K562 (cell line): ENCODE measurements at regions not wholly inside any gene's neighbourhood (a gene's known extent, or its start where the extent isn't known, plus 50 kb on each side); places are given as distances from the start of the nearest gene placed in this dataset.

ENCODE experiments used
- ATAC-seq: fragments of 200-7000 bp; cut with Tn5 transposase; 3 replicates; pipeline ENCODE4 v1.9.1; 2020; ENCODE audit warnings: moderate library complexity
- BruUV-seq: library from RNA; stranded (reverse); fragments of 400-500 nt; replicated peaks from 2 replicates; lab custom pipeline; 2021; lab: Mats Ljungman, UMichigan
- CTCF ChIA-PET: fragments of 300-600 bp; formaldehyde crosslinking; extraction: SDS; loops from one replicate; lab custom pipeline; 2021; ENCODE audit warnings: low intra/inter-chr PET ratio; lab: Yijun Ruan, JAX
- POLR2A ChIA-PET: fragments of 300-600, 350-650 bp; sonication (Branson Sonifier 250); formaldehyde crosslinking; extraction: SDS; loops from one replicate; lab custom pipeline; 2021; ENCODE audit warnings: antibody characterized with exemption, inconsistent platforms; lab: Yijun Ruan, JAX
- DNase-seq, 4 experiments: peaks; one replicate each; pipeline versions ENCODE4 v3.0.0 to v3.0.0-alpha.2; 2011 to 2018; ENCODE audit warnings: low spot score in 3 of 4, mixed read lengths in 3 of 4; ENCODE audit errors: extremely low read depth in 1 of 4
- FAIRE-seq: peaks from 2 replicates; lab custom pipeline; 2011; peaks lifted over from hg19 to GRCh38; lab: Jason Lieb, UNC
- H2AFZ ChIP-seq: 2 replicates; pipeline ENCODE4 v1.6.0; 2011; ENCODE audit warnings: low read depth, low read length, control low read depth, inconsistent platforms
- H3K27ac ChIP-seq: fragments of 200-600 bp; 3 replicates; pipeline ENCODE4 v1.8.0; 2011; ENCODE audit warnings: low read depth, mild to moderate bottlenecking, control low read depth, inconsistent platforms, low read length, moderate library complexity, mixed read lengths; ENCODE audit errors: extremely low read depth
- H3K27me3 ChIP-seq, 2 experiments: fragments of 300-600 bp in 1 of 2; 2 replicates in 1 of 2; 3 replicates in 1 of 2; pipeline versions ENCODE4 v1.6.0 to v1.8.0; 2011; ENCODE audit warnings: inconsistent platforms in 2 of 2, low read length in 2 of 2, mild to moderate bottlenecking in 1 of 2, mixed read lengths in 1 of 2, moderate library complexity in 1 of 2; ENCODE audit not compliant: control insufficient read depth in 2 of 2, insufficient read depth in 2 of 2
- H3K36me3 ChIP-seq: fragments of 300-600 bp; 3 replicates; pipeline ENCODE4 v1.8.0; 2011; ENCODE audit warnings: mild to moderate bottlenecking, low read length, inconsistent platforms; ENCODE audit not compliant: control insufficient read depth, insufficient read depth
- H3K4me1 ChIP-seq, 2 experiments: fragments of 200-600 bp in 1 of 2; replicated peaks in 1 of 2; 2 replicates in 1 of 2; 3 replicates in 1 of 2; pipeline versions ENCODE4 v1.5.1 to v1.8.0; 2011; ENCODE audit warnings: inconsistent platforms in 2 of 2, low read length in 2 of 2, mild to moderate bottlenecking in 1 of 2, mixed read lengths in 1 of 2, moderate library complexity in 1 of 2; ENCODE audit not compliant: control insufficient read depth in 2 of 2, insufficient read depth in 2 of 2
- H3K4me2 ChIP-seq: 2 replicates; pipeline ENCODE4 v1.6.1; 2011; ENCODE audit warnings: low read length, control low read depth, inconsistent platforms, mixed read lengths; ENCODE audit not compliant: insufficient read depth
- H3K4me3 ChIP-seq: fragments of 200-600 bp; sonication (generic), shearing (Covaris generic); 2 replicates; pipeline ENCODE4 v1.5.1; 2016; ENCODE audit warnings: control low read depth, inconsistent platforms
- H3K79me2 ChIP-seq: fragments of 200-600 bp; 3 replicates; pipeline ENCODE4 v1.8.0; 2011; ENCODE audit warnings: low read length, inconsistent platforms; ENCODE audit not compliant: control insufficient read depth, insufficient read depth
- H3K9ac ChIP-seq, 2 experiments: 2 replicates each; pipeline versions ENCODE4 v1.6.0 to v1.6.1; 2011; ENCODE audit warnings: low read depth in 2 of 2, low read length in 2 of 2, control low read depth in 1 of 2, inconsistent platforms in 1 of 2, mild to moderate bottlenecking in 1 of 2, mixed read lengths in 1 of 2; ENCODE audit not compliant: insufficient read depth in 1 of 2
- H3K9me1 ChIP-seq: one replicate; pipeline ENCODE4 v1.6.0; 2011; ENCODE audit warnings: inconsistent platforms, mild to moderate bottlenecking, low read length, moderate library complexity; ENCODE audit not compliant: control insufficient read depth, insufficient read depth
- H3K9me3 ChIP-seq: replicated peaks from 2 replicates; pipeline ENCODE4 v1.5.1; 2011; ENCODE audit warnings: low read depth, low read length, inconsistent platforms; ENCODE audit not compliant: control insufficient read depth, insufficient read depth
- H4K20me1 ChIP-seq: replicated peaks from 2 replicates; pipeline ENCODE4 v1.6.1; 2011; ENCODE audit warnings: low read length, inconsistent platforms, mixed read lengths; ENCODE audit not compliant: control insufficient read depth, insufficient read depth
- CBFA2T3 ChIP-seq: fragments of 450-650 bp; IDR thresholded peaks from 2 replicates; pipeline ENCODE4 v1.6.1; 2017
- CHD2 ChIP-seq: IDR thresholded peaks from 2 replicates; pipeline ENCODE4 v1.6.1; 2011; ENCODE audit warnings: low read depth, low read length
- ETS2 ChIP-seq: IDR thresholded peaks from 2 replicates; pipeline ENCODE4 v1.6.1; 2016; ENCODE audit warnings: borderline replicate concordance, missing genetic modification characterization, mild to moderate bottlenecking, moderate library complexity, missing compliant biosample characterization; ENCODE audit not compliant: poor library complexity, severe bottlenecking
- FUS ChIP-seq: fragments of 200-400 bp; formaldehyde crosslinking; optimal IDR thresholded peaks from 2 replicates; pipeline ENCODE3; 2017; ENCODE audit warnings: low read depth, low read length
- KAT8 ChIP-seq: fragments of 450-650 bp; IDR thresholded peaks from 2 replicates; pipeline ENCODE4 v1.6.1; 2016; ENCODE audit warnings: low read depth, mild to moderate bottlenecking
- NFXL1 ChIP-seq: fragments of 450-650 bp; formaldehyde crosslinking; IDR thresholded peaks from 2 replicates; pipeline ENCODE4 v1.4.0; 2021; ENCODE audit warnings: mild to moderate bottlenecking
- NR2C2 ChIP-seq, 2 experiments: fragments of 200-800 bp in 1 of 2; sonication (Bioruptor generic) in 1 of 2; sonication (generic) in 1 of 2; formaldehyde crosslinking in 1 of 2; IDR thresholded peaks; 2 replicates each; pipeline versions ENCODE4 v1.6.1 to v1.8.0; 2016 to 2022; ENCODE audit warnings: mild to moderate bottlenecking in 1 of 2, missing compliant biosample characterization in 1 of 2, missing genetic modification characterization in 1 of 2, missing genetic modification reagents in 1 of 2
- POLR2G ChIP-seq: fragments of 200-400 bp; formaldehyde crosslinking; IDR thresholded peaks from 2 replicates; pipeline ENCODE4 v1.6.1; 2017; ENCODE audit warnings: low read depth, mild to moderate bottlenecking, antibody characterized with exemption, low read length, moderate library complexity
- POU5F1 ChIP-seq: fragments of 150-350 bp; IDR thresholded peaks from 2 replicates; pipeline ENCODE4 v1.6.1; 2014; ENCODE audit warnings: borderline replicate concordance, low read length, low read depth, mild to moderate bottlenecking; ENCODE audit not compliant: partially characterized antibody
- SNRNP70 ChIP-seq: fragments of 200-400 bp; formaldehyde crosslinking; optimal IDR thresholded peaks from 2 replicates; pipeline ENCODE3; 2017; ENCODE audit warnings: low read depth, low read length
- SRF ChIP-seq, 2 experiments: fragments of 250-450, 450-650 bp in 1 of 2; sonication (Bioruptor Pico) in 1 of 2; sonication (generic) in 1 of 2; formaldehyde crosslinking; IDR thresholded peaks; 2 replicates each; pipeline versions ENCODE4 v1.5.0 to v1.5.1; 2020 to 2022; ENCODE audit warnings: mild to moderate bottlenecking in 1 of 2, missing genetic modification reagents in 1 of 2
- WGBS: fragments of 100-300 bp; shearing (Covaris generic); methylation state at CpG from one replicate; pipeline ENCODE4 v1.1.6; 2016; ENCODE audit warnings: low coverage, mixed read lengths; ENCODE audit not compliant: insufficient coverage; ENCODE audit errors: missing lambda C conversion rate; 5-methylcytosine and 5-hydroxymethylcytosine counted together
- in situ Hi-C: fragments of 300-500 bp; cut with MboI; formaldehyde crosslinking; loops from 4 replicates; pipeline ENCODE4 v1.15.0; 2018; ENCODE audit warnings: inconsistent platforms, mixed read lengths
- intact Hi-C: fragments of 100-400 bp; cut with micrococcal nuclease; formaldehyde crosslinking; loops from 2 replicates; pipeline ENCODE4 v1.14.2; 2022
- TF ChIP-seq, protein P1 (sequence below): fragments of 450-650 bp; formaldehyde crosslinking; IDR thresholded peaks from 2 replicates; pipeline ENCODE4 v1.4.0; 2020; ENCODE audit warnings: mild to moderate bottlenecking, mixed read lengths
- TF ChIP-seq, protein P2 (sequence below): sonication (generic); formaldehyde crosslinking; IDR thresholded peaks from 2 replicates; pipeline ENCODE4 v1.5.0; 2020; ENCODE audit warnings: missing genetic modification reagents
- TF ChIP-seq, protein P3 (sequence below): fragments of 450-650 bp; IDR thresholded peaks from 2 replicates; pipeline ENCODE4 v1.6.1; 2016

GRCh38 chr10:78853864-78854263 is 214.9 kb upstream of the ZMIZ1 start (continued):
- TF ChIP-seq, protein P1, sequence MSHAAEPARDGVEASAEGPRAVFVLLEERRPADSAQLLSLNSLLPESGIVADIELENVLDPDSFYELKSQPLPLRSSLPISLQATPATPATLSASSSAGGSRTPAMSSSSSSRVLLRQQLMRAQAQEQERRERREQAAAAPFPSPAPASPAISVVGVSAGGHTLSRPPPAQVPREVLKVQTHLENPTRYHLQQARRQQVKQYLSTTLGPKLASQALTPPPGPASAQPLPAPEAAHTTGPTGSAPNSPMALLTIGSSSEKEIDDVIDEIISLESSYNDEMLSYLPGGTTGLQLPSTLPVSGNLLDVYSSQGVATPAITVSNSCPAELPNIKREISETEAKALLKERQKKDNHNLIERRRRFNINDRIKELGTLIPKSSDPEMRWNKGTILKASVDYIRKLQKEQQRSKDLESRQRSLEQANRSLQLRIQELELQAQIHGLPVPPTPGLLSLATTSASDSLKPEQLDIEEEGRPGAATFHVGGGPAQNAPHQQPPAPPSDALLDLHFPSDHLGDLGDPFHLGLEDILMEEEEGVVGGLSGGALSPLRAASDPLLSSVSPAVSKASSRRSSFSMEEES (CRISPR knock-in tag), result peak; percentile 71
- peak; percentile 32; the same call in 1 of the 2 replicates for TF ChIP-seq CHD2
- TF ChIP-seq, protein P2, sequence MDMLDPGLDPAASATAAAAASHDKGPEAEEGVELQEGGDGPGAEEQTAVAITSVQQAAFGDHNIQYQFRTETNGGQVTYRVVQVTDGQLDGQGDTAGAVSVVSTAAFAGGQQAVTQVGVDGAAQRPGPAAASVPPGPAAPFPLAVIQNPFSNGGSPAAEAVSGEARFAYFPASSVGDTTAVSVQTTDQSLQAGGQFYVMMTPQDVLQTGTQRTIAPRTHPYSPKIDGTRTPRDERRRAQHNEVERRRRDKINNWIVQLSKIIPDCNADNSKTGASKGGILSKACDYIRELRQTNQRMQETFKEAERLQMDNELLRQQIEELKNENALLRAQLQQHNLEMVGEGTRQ (CRISPR knock-in tag), result peak; percentile 31; the same call in 1 of the 2 replicates
- TF ChIP-seq NR2C2 (CRISPR knock-in tag; IDR thresholded peaks at IDR 0.05), result no peak
- no peak for TF ChIP-seq NR2C2 (tag; IDR thresholded peaks at IDR 0.05)
- TF ChIP-seq CBFA2T3, result no peak
- TF ChIP-seq, all 486 proteins: peak for 8

- Histone ChIP-seq H2AFZ (no peak overlapping the region), H4K20me1 (0 out of 2 replicates have a peak, but pooled peaks cover 3% of the 10 kb centered on the region), H3K4me3 (no peak overlapping the region), H3K9me3 (no peaks in the 10 kb centered on the region), H3K27me3 (peaks cover 2 to 27% of the 10 kb centered on the region in 2 experiments; a peak in 2 of 5 replicates), H3K36me3 (no peaks in the 10 kb centered on the region), H3K9ac (no peak overlapping the region), H3K4me1 (no peaks in the 10 kb centered on the region), H3K4me2 (no peak overlapping the region), H3K79me2 (no peaks in the 10 kb centered on the region), H3K9me1 (no peaks in the 10 kb centered on the region), H3K27ac (no peak overlapping the region)
- ATAC-seq (no peak), DNase-seq (no peak), FAIRE-seq (no peak)
- in situ Hi-C loops (no loop called here), intact Hi-C loops (loop anchor here (10.0 kb wide), 1 partner anchor 338 kb away; no protein-coding TSS in a partner anchor)
- 0% methylated on average over 1 of the region's 1 CpG for WGBS
- ChIA-PET CTCF (no interaction called here), POLR2A (interaction anchor here (0.8 kb wide), 1 partner anchor 10 kb away, joined by 6 read pairs; no protein-coding TSS in a partner anchor)
- BruUV-seq, result no TSS peak
- TF ChIP-seq POLR2G (no peak), SRF (CRISPR knock-in tag; IDR thresholded peaks at IDR 0.05) (no peak), FUS (no peak), NFXL1 (CRISPR knock-in tag) (no peak), POU5F1 (no peak), KAT8 (no peak), SNRNP70 (no peak), ETS2 (no peak)
- TF ChIP-seq, protein P3, sequence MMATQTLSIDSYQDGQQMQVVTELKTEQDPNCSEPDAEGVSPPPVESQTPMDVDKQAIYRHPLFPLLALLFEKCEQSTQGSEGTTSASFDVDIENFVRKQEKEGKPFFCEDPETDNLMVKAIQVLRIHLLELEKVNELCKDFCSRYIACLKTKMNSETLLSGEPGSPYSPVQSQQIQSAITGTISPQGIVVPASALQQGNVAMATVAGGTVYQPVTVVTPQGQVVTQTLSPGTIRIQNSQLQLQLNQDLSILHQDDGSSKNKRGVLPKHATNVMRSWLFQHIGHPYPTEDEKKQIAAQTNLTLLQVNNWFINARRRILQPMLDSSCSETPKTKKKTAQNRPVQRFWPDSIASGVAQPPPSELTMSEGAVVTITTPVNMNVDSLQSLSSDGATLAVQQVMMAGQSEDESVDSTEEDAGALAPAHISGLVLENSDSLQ, result no peak
- TF ChIP-seq, protein P2 (CRISPR knock-in tag), result no peak
Observed at GRCh38 chr10:78856421-78856820, 212.3 kb upstream of the ZMIZ1 start.
